WTC11 (cell line): ENCODE measurements at regions not wholly inside any gene's neighbourhood (a gene's known extent, or its start where the extent isn't known, plus 50 kb on each side); places are given as distances from the start of the nearest gene placed in this dataset.

ENCODE experiments used
- ATAC-seq: fragments of 200-7000 bp; cut with Tn5 transposase; 2 replicates; pipeline ENCODE4 v1.10.0; 2021; ENCODE audit warnings: mild to moderate bottlenecking, moderate library complexity
- CTCF ChIA-PET: fragments of 300-600 bp; sonication (Branson Sonifier 250); formaldehyde crosslinking; loops from one replicate; lab custom pipeline; 2021; ENCODE audit warnings: antibody characterized with exemption; lab: Charles Lee
- POLR2A ChIA-PET: fragments of 350-600 bp; sonication (Branson Sonifier 250); formaldehyde crosslinking; loops from one replicate; lab custom pipeline; 2021; ENCODE audit warnings: antibody characterized with exemption; lab: Charles Lee
- DNase-seq: peaks from one replicate; pipeline ENCODE4 v3.0.0; 2021; ENCODE audit warnings: low spot score
- H3K27ac Mint-ChIP-seq: 2 replicates; pipeline ENCODE4 v1.8.0; 2021; ENCODE audit warnings: mixed read lengths
- H3K27me3 Mint-ChIP-seq: 2 replicates; pipeline ENCODE4 v1.8.0; 2021; ENCODE audit warnings: low read depth, mild to moderate bottlenecking, moderate library complexity, mixed read lengths
- H3K36me3 Mint-ChIP-seq: 2 replicates; pipeline ENCODE4 v1.8.0; 2021; ENCODE audit warnings: mixed read lengths
- H3K4me1 Mint-ChIP-seq: 2 replicates; pipeline ENCODE4 v1.8.0; 2022; ENCODE audit warnings: mixed read lengths
- H3K4me3 Mint-ChIP-seq: 2 replicates; pipeline ENCODE4 v1.8.0; 2021; ENCODE audit warnings: mild to moderate bottlenecking, moderate library complexity, mixed read lengths
- H3K9me3 Mint-ChIP-seq: 2 replicates; pipeline ENCODE4 v1.8.0; 2021; ENCODE audit warnings: mixed read lengths
- GTF2I ChIP-seq: fragments of 250-450 bp; sonication (Bioruptor Pico); conservative IDR thresholded peaks from 2 replicates; pipeline ENCODE4 v1.4.0; 2021; ENCODE audit warnings: mild to moderate bottlenecking
- JAZF1 ChIP-seq: fragments of 250-450 bp; sonication (Bioruptor Pico); IDR thresholded peaks from 2 replicates; pipeline ENCODE4 v1.9.0; 2021; ENCODE audit warnings: moderate library complexity, mild to moderate bottlenecking, inconsistent platforms
- NR2C2 ChIP-seq: sonication (generic); formaldehyde crosslinking; IDR thresholded peaks from 2 replicates; pipeline ENCODE4 v1.8.0; 2022; ENCODE audit warnings: mild to moderate bottlenecking, missing genetic modification reagents
- NR3C1 ChIP-seq: sonication (generic); formaldehyde crosslinking; conservative IDR thresholded peaks from 2 replicates; pipeline ENCODE4 v1.8.1; 2023; ENCODE audit warnings: low read depth, mild to moderate bottlenecking, missing genetic modification reagents
- RELA ChIP-seq: sonication (generic); formaldehyde crosslinking; IDR thresholded peaks from 2 replicates; pipeline ENCODE4 v1.8.1; 2022; ENCODE audit warnings: missing genetic modification reagents, mild to moderate bottlenecking, borderline replicate concordance
- TEAD4 ChIP-seq: sonication (generic); formaldehyde crosslinking; IDR thresholded peaks from 2 replicates; pipeline ENCODE4 v1.8.0; 2022; ENCODE audit warnings: mild to moderate bottlenecking, missing genetic modification reagents
- ZBTB21 ChIP-seq: sonication (generic); formaldehyde crosslinking; IDR thresholded peaks from 2 replicates; pipeline ENCODE4 v1.8.1; 2023; ENCODE audit warnings: mild to moderate bottlenecking, missing genetic modification reagents, borderline replicate concordance
- ZNF671 ChIP-seq: fragments of 250-450 bp; sonication (Bioruptor Pico); IDR thresholded peaks from 2 replicates; pipeline ENCODE4 v1.8.0; 2021; ENCODE audit warnings: mild to moderate bottlenecking
- TF ChIP-seq, protein P1 (sequence below): fragments of 250-450 bp; sonication (Bioruptor Pico); IDR thresholded peaks from 2 replicates; pipeline ENCODE4 v1.8.0; 2021; ENCODE audit warnings: mild to moderate bottlenecking
- TF ChIP-seq, protein P2 (sequence below): fragments of 250-450 bp; sonication (Bioruptor Pico); IDR thresholded peaks from 2 replicates; pipeline ENCODE4 v1.9.0; 2021; ENCODE audit warnings: mild to moderate bottlenecking
- TF ChIP-seq, protein P3 (sequence below): sonication (generic); formaldehyde crosslinking; conservative IDR thresholded peaks from 2 replicates; pipeline ENCODE4 v1.8.1; 2023; ENCODE audit warnings: mild to moderate bottlenecking, low read depth, missing genetic modification reagents, moderate library complexity
- TF ChIP-seq, protein P4 (sequence below): sonication (generic); formaldehyde crosslinking; IDR thresholded peaks from 2 replicates; pipeline ENCODE4 v1.8.0; 2022; ENCODE audit warnings: mild to moderate bottlenecking, missing genetic modification reagents
- TF ChIP-seq, protein P5 (sequence below): sonication (generic); formaldehyde crosslinking; IDR thresholded peaks from 2 replicates; pipeline ENCODE4 v1.8.0; 2022; ENCODE audit warnings: missing genetic modification reagents

DNA sequence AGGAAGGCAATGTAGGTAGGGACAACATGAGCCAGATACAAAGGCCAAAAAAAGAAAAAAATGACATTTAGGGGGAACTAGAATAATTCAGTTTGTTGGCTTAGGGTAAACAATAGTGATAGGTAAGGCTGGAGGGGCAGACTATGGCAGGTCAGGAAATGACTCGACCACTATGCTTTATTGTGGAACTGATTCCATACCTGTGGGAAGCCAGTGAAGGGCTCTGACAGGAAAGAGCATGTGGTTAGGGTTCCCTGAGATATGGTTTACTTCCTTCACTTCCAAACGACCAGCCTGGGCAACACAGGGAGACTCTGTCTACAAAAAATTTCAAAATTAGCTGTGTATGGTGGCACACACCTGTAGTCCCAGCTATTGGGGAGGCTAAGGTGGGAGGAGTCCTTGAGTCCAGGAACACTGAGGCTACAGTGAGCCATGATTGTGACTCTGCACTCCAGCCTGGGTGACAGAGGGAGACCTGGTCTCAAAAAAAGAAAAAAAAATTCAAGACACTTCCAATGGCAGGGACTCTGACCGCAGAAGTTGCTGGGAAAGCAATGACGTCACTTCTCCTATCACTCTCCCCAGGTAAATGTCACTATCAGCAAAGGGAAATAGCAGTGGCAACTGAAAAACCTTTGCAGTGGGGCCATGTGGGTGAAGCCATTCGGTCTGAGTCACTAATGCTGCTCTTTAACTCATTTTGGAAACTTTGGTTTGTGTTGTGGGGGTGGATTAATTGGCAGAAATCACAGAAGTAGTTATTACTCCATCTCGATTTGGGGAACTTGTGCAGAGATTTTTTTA lies 192.8 kb upstream of the TSC22D1 start:
- H3K4me3 Mint-ChIP-seq: no peak overlapping the region
- ATAC-seq (no peak), DNase-seq (no peak)
- no peak overlapping the region for H3K27ac Mint-ChIP-seq
- no peak for TF ChIP-seq ZBTB21 (CRISPR knock-in tag)
- TF ChIP-seq, protein P1, sequence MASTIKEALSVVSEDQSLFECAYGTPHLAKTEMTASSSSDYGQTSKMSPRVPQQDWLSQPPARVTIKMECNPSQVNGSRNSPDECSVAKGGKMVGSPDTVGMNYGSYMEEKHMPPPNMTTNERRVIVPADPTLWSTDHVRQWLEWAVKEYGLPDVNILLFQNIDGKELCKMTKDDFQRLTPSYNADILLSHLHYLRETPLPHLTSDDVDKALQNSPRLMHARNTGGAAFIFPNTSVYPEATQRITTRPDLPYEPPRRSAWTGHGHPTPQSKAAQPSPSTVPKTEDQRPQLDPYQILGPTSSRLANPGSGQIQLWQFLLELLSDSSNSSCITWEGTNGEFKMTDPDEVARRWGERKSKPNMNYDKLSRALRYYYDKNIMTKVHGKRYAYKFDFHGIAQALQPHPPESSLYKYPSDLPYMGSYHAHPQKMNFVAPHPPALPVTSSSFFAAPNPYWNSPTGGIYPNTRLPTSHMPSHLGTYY (CRISPR knock-in tag): no peak
- TF ChIP-seq, protein P2, sequence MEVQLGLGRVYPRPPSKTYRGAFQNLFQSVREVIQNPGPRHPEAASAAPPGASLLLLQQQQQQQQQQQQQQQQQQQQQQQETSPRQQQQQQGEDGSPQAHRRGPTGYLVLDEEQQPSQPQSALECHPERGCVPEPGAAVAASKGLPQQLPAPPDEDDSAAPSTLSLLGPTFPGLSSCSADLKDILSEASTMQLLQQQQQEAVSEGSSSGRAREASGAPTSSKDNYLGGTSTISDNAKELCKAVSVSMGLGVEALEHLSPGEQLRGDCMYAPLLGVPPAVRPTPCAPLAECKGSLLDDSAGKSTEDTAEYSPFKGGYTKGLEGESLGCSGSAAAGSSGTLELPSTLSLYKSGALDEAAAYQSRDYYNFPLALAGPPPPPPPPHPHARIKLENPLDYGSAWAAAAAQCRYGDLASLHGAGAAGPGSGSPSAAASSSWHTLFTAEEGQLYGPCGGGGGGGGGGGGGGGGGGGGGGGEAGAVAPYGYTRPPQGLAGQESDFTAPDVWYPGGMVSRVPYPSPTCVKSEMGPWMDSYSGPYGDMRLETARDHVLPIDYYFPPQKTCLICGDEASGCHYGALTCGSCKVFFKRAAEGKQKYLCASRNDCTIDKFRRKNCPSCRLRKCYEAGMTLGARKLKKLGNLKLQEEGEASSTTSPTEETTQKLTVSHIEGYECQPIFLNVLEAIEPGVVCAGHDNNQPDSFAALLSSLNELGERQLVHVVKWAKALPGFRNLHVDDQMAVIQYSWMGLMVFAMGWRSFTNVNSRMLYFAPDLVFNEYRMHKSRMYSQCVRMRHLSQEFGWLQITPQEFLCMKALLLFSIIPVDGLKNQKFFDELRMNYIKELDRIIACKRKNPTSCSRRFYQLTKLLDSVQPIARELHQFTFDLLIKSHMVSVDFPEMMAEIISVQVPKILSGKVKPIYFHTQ (CRISPR knock-in tag): no peak
- TF ChIP-seq, protein P3, sequence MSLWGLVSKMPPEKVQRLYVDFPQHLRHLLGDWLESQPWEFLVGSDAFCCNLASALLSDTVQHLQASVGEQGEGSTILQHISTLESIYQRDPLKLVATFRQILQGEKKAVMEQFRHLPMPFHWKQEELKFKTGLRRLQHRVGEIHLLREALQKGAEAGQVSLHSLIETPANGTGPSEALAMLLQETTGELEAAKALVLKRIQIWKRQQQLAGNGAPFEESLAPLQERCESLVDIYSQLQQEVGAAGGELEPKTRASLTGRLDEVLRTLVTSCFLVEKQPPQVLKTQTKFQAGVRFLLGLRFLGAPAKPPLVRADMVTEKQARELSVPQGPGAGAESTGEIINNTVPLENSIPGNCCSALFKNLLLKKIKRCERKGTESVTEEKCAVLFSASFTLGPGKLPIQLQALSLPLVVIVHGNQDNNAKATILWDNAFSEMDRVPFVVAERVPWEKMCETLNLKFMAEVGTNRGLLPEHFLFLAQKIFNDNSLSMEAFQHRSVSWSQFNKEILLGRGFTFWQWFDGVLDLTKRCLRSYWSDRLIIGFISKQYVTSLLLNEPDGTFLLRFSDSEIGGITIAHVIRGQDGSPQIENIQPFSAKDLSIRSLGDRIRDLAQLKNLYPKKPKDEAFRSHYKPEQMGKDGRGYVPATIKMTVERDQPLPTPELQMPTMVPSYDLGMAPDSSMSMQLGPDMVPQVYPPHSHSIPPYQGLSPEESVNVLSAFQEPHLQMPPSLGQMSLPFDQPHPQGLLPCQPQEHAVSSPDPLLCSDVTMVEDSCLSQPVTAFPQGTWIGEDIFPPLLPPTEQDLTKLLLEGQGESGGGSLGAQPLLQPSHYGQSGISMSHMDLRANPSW (CRISPR knock-in tag): no peak
- no peaks in the 10 kb centered on the region for H3K36me3 Mint-ChIP-seq
- H3K27me3 Mint-ChIP-seq: no peaks in the 10 kb centered on the region
- H3K9me3 Mint-ChIP-seq: no peaks in the 10 kb centered on the region
- H3K4me1 Mint-ChIP-seq: peaks cover 19% of the 10 kb centered on the region
- ChIA-PET POLR2A (no interaction called here), CTCF (interaction anchor here (1.6 kb wide), 1 partner anchor 50 kb away, joined by 4 read pairs; no protein-coding TSS in a partner anchor)

DNA sequence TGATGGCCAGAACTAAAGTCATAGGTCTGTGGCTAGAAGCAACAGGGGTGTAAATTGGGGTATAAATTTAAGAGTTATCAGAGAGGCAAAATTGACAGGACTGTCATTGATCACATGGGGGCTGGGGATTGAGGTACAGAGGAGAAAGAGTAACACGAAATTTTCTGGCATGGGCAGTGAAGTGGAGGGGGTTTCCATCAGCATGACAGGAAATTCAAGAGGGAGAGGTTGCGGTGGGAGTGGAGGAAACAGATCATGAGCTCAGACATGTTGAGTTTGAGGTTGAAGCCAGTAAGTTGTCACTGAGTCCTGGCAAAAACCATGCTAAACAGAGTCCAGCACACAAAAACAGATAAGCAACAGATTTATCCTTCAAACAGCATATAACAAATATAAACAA lies 192.1 kb upstream of the TSC22D1 start:
- no peaks in the 10 kb centered on the region for H3K36me3 Mint-ChIP-seq
- no peaks in the 10 kb centered on the region for H3K27me3 Mint-ChIP-seq
- H3K4me1 Mint-ChIP-seq: peaks cover 24% of the 10 kb centered on the region
- H3K4me3 Mint-ChIP-seq: no peak overlapping the region
- no peaks in the 10 kb centered on the region for H3K9me3 Mint-ChIP-seq
- ATAC-seq (no peak), DNase-seq (no peak)
- POLR2A ChIA-PET: no interaction called here
- TF ChIP-seq, protein P4, sequence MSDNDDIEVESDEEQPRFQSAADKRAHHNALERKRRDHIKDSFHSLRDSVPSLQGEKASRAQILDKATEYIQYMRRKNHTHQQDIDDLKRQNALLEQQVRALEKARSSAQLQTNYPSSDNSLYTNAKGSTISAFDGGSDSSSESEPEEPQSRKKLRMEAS: no peak
- TF ChIP-seq, protein P2 (CRISPR knock-in tag): no peak
- no peak for TF ChIP-seq NR3C1
- CTCF ChIA-PET: interaction anchor here (1.6 kb wide), 1 partner anchor 50 kb away, joined by 4 read pairs; no protein-coding TSS in a partner anchor
- H3K27ac Mint-ChIP-seq: no peak overlapping the region

DNA sequence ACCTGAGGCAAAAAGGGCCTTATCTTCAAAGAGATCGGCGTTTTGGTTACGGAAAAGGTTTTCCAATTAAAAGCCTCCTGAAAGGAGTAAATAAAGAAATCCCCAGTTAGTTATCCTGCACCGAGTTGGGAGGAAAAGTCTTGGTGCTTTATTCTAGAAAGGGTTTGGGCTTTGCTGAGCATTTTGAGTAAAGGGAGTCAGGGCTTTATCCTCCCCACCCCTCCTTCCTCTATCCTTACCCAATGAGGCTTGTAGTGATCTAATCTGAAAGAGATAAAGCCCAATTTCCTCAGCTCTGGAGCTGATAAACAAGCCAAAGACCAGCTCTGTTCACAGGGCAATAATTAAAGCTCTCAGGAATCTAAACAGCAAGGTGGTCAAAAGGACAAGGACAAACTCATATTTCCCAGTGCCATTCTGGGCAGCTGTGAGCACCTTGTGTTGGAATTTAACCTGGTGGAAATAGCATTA lies 188.9 kb upstream of the TSC22D1 start:
- POLR2A ChIA-PET: no interaction called here
- H3K4me1 Mint-ChIP-seq: peaks cover 24% of the 10 kb centered on the region
- ATAC-seq: no peak
- no peak for TF ChIP-seq TEAD4 (CRISPR knock-in tag)
- TF ChIP-seq RELA (CRISPR knock-in tag): no peak
- TF ChIP-seq JAZF1: no peak
- TF ChIP-seq, protein P5, sequence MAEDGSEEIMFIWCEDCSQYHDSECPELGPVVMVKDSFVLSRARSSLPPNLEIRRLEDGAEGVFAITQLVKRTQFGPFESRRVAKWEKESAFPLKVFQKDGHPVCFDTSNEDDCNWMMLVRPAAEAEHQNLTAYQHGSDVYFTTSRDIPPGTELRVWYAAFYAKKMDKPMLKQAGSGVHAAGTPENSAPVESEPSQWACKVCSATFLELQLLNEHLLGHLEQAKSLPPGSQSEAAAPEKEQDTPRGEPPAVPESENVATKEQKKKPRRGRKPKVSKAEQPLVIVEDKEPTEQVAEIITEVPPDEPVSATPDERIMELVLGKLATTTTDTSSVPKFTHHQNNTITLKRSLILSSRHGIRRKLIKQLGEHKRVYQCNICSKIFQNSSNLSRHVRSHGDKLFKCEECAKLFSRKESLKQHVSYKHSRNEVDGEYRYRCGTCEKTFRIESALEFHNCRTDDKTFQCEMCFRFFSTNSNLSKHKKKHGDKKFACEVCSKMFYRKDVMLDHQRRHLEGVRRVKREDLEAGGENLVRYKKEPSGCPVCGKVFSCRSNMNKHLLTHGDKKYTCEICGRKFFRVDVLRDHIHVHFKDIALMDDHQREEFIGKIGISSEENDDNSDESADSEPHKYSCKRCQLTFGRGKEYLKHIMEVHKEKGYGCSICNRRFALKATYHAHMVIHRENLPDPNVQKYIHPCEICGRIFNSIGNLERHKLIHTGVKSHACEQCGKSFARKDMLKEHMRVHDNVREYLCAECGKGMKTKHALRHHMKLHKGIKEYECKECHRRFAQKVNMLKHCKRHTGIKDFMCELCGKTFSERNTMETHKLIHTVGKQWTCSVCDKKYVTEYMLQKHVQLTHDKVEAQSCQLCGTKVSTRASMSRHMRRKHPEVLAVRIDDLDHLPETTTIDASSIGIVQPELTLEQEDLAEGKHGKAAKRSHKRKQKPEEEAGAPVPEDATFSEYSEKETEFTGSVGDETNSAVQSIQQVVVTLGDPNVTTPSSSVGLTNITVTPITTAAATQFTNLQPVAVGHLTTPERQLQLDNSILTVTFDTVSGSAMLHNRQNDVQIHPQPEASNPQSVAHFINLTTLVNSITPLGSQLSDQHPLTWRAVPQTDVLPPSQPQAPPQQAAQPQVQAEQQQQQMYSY (CRISPR knock-in tag): no peak
- no peak for TF ChIP-seq NR2C2 (CRISPR knock-in tag)
- TF ChIP-seq, protein P1 (CRISPR knock-in tag): no peak
- no peak for TF ChIP-seq ZNF671 (CRISPR knock-in tag)
- no peak for TF ChIP-seq GTF2I

More for the DNA sequence above, 188.9 kb upstream of the TSC22D1 start:
- H3K4me3 Mint-ChIP-seq: no peak overlapping the region
- H3K36me3 Mint-ChIP-seq: no peaks in the 10 kb centered on the region
- CTCF ChIA-PET: interaction anchor here (1.6 kb wide), 1 partner anchor 53 kb away, joined by 3 read pairs; no protein-coding TSS in a partner anchor
- no peaks in the 10 kb centered on the region for H3K27me3 Mint-ChIP-seq
- DNase-seq: no peak
- no peaks in the 10 kb centered on the region for H3K9me3 Mint-ChIP-seq
- H3K27ac Mint-ChIP-seq: no peak overlapping the region
